ENCODE measurements at regions not wholly inside any gene's neighbourhood (a gene's known extent, or its start where the extent isn't known, plus 50 kb on each side); places are given as distances from the start of the nearest gene placed in this dataset.

DNA sequence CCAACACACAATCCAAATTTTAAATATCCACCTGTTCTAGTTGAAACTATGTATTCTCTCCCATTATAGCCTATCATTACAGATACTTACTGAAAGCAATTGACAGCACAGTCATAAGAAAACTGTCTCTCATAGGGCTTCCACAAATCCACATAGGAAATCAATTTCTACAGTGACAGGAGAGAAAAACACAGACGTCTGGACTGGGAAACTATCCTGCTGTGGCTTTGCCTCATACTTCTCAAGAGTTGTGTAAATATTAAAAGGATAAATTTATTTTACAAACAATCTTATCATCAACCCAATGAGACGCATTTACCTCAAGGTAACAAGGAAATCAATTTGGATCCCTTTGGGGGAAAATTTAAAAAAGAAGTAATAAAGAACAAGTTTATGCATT, 517.5 kb downstream of the EFNA5 start:
- TF ChIP-seq RARB (CRISPR knock-in tag; IDR thresholded peaks at IDR 0.05): no peak
- no peak for TF ChIP-seq OSR1 (CRISPR knock-in tag; IDR thresholded peaks at IDR 0.05)
- TF ChIP-seq, protein P1, sequence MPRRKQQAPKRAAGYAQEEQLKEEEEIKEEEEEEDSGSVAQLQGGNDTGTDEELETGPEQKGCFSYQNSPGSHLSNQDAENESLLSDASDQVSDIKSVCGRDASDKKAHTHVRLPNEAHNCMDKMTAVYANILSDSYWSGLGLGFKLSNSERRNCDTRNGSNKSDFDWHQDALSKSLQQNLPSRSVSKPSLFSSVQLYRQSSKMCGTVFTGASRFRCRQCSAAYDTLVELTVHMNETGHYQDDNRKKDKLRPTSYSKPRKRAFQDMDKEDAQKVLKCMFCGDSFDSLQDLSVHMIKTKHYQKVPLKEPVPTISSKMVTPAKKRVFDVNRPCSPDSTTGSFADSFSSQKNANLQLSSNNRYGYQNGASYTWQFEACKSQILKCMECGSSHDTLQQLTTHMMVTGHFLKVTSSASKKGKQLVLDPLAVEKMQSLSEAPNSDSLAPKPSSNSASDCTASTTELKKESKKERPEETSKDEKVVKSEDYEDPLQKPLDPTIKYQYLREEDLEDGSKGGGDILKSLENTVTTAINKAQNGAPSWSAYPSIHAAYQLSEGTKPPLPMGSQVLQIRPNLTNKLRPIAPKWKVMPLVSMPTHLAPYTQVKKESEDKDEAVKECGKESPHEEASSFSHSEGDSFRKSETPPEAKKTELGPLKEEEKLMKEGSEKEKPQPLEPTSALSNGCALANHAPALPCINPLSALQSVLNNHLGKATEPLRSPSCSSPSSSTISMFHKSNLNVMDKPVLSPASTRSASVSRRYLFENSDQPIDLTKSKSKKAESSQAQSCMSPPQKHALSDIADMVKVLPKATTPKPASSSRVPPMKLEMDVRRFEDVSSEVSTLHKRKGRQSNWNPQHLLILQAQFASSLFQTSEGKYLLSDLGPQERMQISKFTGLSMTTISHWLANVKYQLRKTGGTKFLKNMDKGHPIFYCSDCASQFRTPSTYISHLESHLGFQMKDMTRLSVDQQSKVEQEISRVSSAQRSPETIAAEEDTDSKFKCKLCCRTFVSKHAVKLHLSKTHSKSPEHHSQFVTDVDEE (CRISPR knock-in tag; IDR thresholded peaks at IDR 0.05): no peak
- TF ChIP-seq, protein P2, sequence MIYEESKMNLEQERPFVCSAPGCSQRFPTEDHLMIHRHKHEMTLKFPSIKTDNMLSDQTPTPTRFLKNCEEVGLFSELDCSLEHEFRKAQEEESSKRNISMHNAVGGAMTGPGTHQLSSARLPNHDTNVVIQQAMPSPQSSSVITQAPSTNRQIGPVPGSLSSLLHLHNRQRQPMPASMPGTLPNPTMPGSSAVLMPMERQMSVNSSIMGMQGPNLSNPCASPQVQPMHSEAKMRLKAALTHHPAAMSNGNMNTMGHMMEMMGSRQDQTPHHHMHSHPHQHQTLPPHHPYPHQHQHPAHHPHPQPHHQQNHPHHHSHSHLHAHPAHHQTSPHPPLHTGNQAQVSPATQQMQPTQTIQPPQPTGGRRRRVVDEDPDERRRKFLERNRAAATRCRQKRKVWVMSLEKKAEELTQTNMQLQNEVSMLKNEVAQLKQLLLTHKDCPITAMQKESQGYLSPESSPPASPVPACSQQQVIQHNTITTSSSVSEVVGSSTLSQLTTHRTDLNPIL (CRISPR knock-in tag; IDR thresholded peaks at IDR 0.05; ENCODE audit: low read depth): no peak
- no peak for TF ChIP-seq PPARA (CRISPR knock-in tag; IDR thresholded peaks at IDR 0.05; ENCODE audit: borderline replicate concordance)
- TF ChIP-seq, protein P3, sequence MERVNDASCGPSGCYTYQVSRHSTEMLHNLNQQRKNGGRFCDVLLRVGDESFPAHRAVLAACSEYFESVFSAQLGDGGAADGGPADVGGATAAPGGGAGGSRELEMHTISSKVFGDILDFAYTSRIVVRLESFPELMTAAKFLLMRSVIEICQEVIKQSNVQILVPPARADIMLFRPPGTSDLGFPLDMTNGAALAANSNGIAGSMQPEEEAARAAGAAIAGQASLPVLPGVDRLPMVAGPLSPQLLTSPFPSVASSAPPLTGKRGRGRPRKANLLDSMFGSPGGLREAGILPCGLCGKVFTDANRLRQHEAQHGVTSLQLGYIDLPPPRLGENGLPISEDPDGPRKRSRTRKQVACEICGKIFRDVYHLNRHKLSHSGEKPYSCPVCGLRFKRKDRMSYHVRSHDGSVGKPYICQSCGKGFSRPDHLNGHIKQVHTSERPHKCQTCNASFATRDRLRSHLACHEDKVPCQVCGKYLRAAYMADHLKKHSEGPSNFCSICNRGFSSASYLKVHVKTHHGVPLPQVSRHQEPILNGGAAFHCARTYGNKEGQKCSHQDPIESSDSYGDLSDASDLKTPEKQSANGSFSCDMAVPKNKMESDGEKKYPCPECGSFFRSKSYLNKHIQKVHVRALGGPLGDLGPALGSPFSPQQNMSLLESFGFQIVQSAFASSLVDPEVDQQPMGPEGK (CRISPR knock-in tag; IDR thresholded peaks at IDR 0.05; ENCODE audit: borderline replicate concordance): no peak
- no peak for TF ChIP-seq ZC3H10 (CRISPR knock-in tag; IDR thresholded peaks at IDR 0.05)
- TF ChIP-seq ZNF70 (CRISPR knock-in tag; IDR thresholded peaks at IDR 0.05): no peak
- no peak for TF ChIP-seq ZFP30 (CRISPR knock-in tag; IDR thresholded peaks at IDR 0.05)
- TF ChIP-seq ZFP3 (CRISPR knock-in tag; IDR thresholded peaks at IDR 0.05): no peak
- TF ChIP-seq ZNF565 (CRISPR knock-in tag; conservative IDR thresholded peaks at IDR 0.05; ENCODE audit: low read depth): no peak
- TF ChIP-seq TCF4 (CRISPR knock-in tag; IDR thresholded peaks at IDR 0.05; ENCODE audit: borderline replicate concordance): no peak
- TF ChIP-seq, protein P4, sequence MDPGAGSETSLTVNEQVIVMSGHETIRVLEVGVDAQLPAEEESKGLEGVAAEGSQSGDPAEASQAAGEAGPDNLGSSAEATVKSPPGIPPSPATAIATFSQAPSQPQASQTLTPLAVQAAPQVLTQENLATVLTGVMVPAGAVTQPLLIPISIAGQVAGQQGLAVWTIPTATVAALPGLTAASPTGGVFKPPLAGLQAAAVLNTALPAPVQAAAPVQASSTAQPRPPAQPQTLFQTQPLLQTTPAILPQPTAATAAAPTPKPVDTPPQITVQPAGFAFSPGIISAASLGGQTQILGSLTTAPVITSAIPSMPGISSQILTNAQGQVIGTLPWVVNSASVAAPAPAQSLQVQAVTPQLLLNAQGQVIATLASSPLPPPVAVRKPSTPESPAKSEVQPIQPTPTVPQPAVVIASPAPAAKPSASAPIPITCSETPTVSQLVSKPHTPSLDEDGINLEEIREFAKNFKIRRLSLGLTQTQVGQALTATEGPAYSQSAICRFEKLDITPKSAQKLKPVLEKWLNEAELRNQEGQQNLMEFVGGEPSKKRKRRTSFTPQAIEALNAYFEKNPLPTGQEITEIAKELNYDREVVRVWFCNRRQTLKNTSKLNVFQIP (CRISPR knock-in tag; IDR thresholded peaks at IDR 0.05; ENCODE audit: borderline replicate concordance, low read depth): no peak
- no peak for TF ChIP-seq ARNTL (CRISPR knock-in tag; IDR thresholded peaks at IDR 0.05; ENCODE audit: borderline replicate concordance, low read depth)
